Panc1 (cell line): ENCODE measurements at regions not wholly inside any gene's neighbourhood (a gene's known extent, or its start where the extent isn't known, plus 50 kb on each side); places are given as distances from the start of the nearest gene placed in this dataset.

Experiments
- POLR2AphosphoS5 ChIP-seq: IDR thresholded peaks from 2 replicates; pipeline ENCODE4 v1.6.1; 2012; ENCODE audit warnings: mild to moderate bottlenecking, low read depth, low read length, moderate library complexity
- SIN3A ChIP-seq: IDR thresholded peaks from 2 replicates; pipeline ENCODE4 v1.6.1; 2012; ENCODE audit warnings: low read depth, mild to moderate bottlenecking, low read length, moderate library complexity, borderline replicate concordance; ENCODE audit not compliant: insufficient read depth
- TCF7L2 ChIP-seq: IDR thresholded peaks from 2 replicates; pipeline ENCODE4 v1.6.1; 2011; ENCODE audit warnings: mild to moderate bottlenecking, low read depth, low read length, inconsistent platforms
- TF ChIP-seq, protein P1 (sequence below): fragments of 450-650 bp; IDR thresholded peaks from 2 replicates; pipeline ENCODE4 v1.5.1; 2017; ENCODE audit warnings: mild to moderate bottlenecking
- TF ChIP-seq, protein P2 (sequence below), 2 experiments: IDR thresholded peaks; 2 replicates each; pipeline ENCODE4 v1.6.1; 2011 to 2012; ENCODE audit warnings: low read depth in 2 of 2, control low read depth in 1 of 2, low read length in 1 of 2, mild to moderate bottlenecking in 1 of 2, moderate library complexity in 1 of 2; ENCODE audit not compliant: insufficient read depth in 1 of 2

DNA sequence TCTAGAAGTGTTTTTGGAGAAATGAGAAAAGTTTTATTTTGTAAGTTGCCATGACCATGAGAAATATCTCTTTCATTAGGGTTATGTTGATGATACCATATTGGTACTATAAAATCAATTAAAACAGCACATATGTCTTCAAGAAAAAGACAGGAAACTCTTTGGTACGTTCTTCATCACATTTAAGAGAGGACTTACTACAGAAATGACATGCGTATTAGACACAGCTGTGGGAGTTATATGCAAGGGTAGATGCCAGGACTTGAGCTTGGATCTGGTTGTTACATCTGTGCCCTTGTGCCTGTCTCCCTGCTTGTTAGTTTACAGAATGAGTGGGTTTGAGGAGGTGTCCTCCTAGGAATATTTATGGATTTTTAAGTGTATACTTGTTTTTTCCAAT lies 103.4 kb upstream of the P2RY1 start:
- TF ChIP-seq, protein P1, sequence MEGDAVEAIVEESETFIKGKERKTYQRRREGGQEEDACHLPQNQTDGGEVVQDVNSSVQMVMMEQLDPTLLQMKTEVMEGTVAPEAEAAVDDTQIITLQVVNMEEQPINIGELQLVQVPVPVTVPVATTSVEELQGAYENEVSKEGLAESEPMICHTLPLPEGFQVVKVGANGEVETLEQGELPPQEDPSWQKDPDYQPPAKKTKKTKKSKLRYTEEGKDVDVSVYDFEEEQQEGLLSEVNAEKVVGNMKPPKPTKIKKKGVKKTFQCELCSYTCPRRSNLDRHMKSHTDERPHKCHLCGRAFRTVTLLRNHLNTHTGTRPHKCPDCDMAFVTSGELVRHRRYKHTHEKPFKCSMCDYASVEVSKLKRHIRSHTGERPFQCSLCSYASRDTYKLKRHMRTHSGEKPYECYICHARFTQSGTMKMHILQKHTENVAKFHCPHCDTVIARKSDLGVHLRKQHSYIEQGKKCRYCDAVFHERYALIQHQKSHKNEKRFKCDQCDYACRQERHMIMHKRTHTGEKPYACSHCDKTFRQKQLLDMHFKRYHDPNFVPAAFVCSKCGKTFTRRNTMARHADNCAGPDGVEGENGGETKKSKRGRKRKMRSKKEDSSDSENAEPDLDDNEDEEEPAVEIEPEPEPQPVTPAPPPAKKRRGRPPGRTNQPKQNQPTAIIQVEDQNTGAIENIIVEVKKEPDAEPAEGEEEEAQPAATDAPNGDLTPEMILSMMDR: no peak
- TF ChIP-seq, protein P2, sequence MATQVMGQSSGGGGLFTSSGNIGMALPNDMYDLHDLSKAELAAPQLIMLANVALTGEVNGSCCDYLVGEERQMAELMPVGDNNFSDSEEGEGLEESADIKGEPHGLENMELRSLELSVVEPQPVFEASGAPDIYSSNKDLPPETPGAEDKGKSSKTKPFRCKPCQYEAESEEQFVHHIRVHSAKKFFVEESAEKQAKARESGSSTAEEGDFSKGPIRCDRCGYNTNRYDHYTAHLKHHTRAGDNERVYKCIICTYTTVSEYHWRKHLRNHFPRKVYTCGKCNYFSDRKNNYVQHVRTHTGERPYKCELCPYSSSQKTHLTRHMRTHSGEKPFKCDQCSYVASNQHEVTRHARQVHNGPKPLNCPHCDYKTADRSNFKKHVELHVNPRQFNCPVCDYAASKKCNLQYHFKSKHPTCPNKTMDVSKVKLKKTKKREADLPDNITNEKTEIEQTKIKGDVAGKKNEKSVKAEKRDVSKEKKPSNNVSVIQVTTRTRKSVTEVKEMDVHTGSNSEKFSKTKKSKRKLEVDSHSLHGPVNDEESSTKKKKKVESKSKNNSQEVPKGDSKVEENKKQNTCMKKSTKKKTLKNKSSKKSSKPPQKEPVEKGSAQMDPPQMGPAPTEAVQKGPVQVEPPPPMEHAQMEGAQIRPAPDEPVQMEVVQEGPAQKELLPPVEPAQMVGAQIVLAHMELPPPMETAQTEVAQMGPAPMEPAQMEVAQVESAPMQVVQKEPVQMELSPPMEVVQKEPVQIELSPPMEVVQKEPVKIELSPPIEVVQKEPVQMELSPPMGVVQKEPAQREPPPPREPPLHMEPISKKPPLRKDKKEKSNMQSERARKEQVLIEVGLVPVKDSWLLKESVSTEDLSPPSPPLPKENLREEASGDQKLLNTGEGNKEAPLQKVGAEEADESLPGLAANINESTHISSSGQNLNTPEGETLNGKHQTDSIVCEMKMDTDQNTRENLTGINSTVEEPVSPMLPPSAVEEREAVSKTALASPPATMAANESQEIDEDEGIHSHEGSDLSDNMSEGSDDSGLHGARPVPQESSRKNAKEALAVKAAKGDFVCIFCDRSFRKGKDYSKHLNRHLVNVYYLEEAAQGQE (IDR thresholded peaks at IDR 0.05; ENCODE audit: insufficient read depth in 1 of 2, low read depth in 2 of 2, low read length in 1 of 2): no peak
- TF ChIP-seq TCF7L2 (no peak), SIN3A (no peak), POLR2AphosphoS5 (no peak)
